Liver (tissue), 3 donors: ENCODE measurements at regions not wholly inside any gene's neighbourhood (a gene's known extent, or its start where the extent isn't known, plus 50 kb on each side); places are given as distances from the start of the nearest gene placed in this dataset.

Experiments
- ATF3 ChIP-seq: IDR thresholded peaks from 2 replicates; pipeline ENCODE4 v1.6.1; 2016; ENCODE audit warnings: antibody characterized with exemption
- CTCF ChIP-seq: fragments of 150-350 bp; IDR thresholded peaks from 2 replicates; pipeline ENCODE4 v1.5.1; 2017; ENCODE audit warnings: improper control_type of control experiment, low read depth, low read length; ENCODE audit not compliant: missing input control
- JUND ChIP-seq, 2 donors: IDR thresholded peaks; 2 replicates each; pipeline ENCODE4 v1.6.1; 2016; ENCODE audit warnings: antibody characterized with exemption in 2 of 2
- MAX ChIP-seq: IDR thresholded peaks from 2 replicates; pipeline ENCODE4 v1.6.1; 2016; ENCODE audit warnings: antibody characterized with exemption
- REST ChIP-seq: IDR thresholded peaks from 2 replicates; pipeline ENCODE4 v1.6.1; 2016; ENCODE audit warnings: antibody characterized with exemption, mild to moderate bottlenecking
- donor health status: healthy.
- donor health status: healthy.

GRCh38 chr16:63100082-63100481, 1063.8 kb upstream of the CDH8 start:
- TF ChIP-seq ATF3 (no peak), CTCF (no peak), MAX (no peak), JUND (IDR thresholded peaks at IDR 0.05) (no peak), REST (no peak)
